ENCODE measurements at regions not wholly inside any gene's neighbourhood (a gene's known extent, or its start where the extent isn't known, plus 50 kb on each side); places are given as distances from the start of the nearest gene placed in this dataset.

GRCh38 chr10:43024524-43024923 is 52.3 kb upstream of the RET start:
- TF ChIP-seq, protein P1, sequence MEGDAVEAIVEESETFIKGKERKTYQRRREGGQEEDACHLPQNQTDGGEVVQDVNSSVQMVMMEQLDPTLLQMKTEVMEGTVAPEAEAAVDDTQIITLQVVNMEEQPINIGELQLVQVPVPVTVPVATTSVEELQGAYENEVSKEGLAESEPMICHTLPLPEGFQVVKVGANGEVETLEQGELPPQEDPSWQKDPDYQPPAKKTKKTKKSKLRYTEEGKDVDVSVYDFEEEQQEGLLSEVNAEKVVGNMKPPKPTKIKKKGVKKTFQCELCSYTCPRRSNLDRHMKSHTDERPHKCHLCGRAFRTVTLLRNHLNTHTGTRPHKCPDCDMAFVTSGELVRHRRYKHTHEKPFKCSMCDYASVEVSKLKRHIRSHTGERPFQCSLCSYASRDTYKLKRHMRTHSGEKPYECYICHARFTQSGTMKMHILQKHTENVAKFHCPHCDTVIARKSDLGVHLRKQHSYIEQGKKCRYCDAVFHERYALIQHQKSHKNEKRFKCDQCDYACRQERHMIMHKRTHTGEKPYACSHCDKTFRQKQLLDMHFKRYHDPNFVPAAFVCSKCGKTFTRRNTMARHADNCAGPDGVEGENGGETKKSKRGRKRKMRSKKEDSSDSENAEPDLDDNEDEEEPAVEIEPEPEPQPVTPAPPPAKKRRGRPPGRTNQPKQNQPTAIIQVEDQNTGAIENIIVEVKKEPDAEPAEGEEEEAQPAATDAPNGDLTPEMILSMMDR (conservative IDR thresholded peaks at IDR 0.05 in 1 of 2, IDR thresholded peaks at IDR 0.05 in 1 of 2; ENCODE audit: low read depth in 1 of 2, low read length in 2 of 2): no peak
- TF ChIP-seq EZH2 (IDR thresholded peaks at IDR 0.05; ENCODE audit: low read length, missing control alignments): no peak
- Histone ChIP-seq H2AFZ (ENCODE audit: low read length) (no peak overlapping the region), H3K4me2 (ENCODE audit: extremely low read depth, insufficient read depth, low read length) (no peak overlapping the region), H3K4me1 (ENCODE audit: control insufficient read depth, extremely low read depth, insufficient read depth, low read length) (no peaks in the 10 kb centered on the region), H3K27ac (ENCODE audit: insufficient read depth, low read length) (no peak overlapping the region), H3K9ac (ENCODE audit: insufficient read depth, low read length) (no peak overlapping the region), H4K20me1 (ENCODE audit: control insufficient read depth, extremely low read depth, insufficient read depth, low read length) (no peaks in the 10 kb centered on the region), H3K4me3 (replicated peaks in 1 of 4; ENCODE audit: control extremely low read depth in 1 of 4, insufficient read depth in 1 of 4, low read depth in 3 of 4, low read length in 4 of 4) (no peak overlapping the region), H3K27me3 (ENCODE audit: control insufficient read depth, insufficient read depth, low read length) (no peaks in the 10 kb centered on the region), H3K36me3 (ENCODE audit: control insufficient read depth, insufficient read depth, low read length) (no peaks in the 10 kb centered on the region), H3K9me3 (ENCODE audit: control insufficient read depth, insufficient read depth, low read depth, low read length) (no peaks in the 10 kb centered on the region), H3K79me2 (ENCODE audit: control insufficient read depth, insufficient read depth, low read length) (no peaks in the 10 kb centered on the region)
- no peak for DNase-seq (ENCODE audit: low read depth in 2 of 2)

GRCh38 chr10:43024942-43025700 is 51.7 kb upstream of the RET start:
- no peak overlapping the region for H2AFZ ChIP-seq (ENCODE audit: low read length)
- no peaks in the 10 kb centered on the region for H3K79me2 ChIP-seq (ENCODE audit: control insufficient read depth, insufficient read depth, low read length)
- no peaks in the 10 kb centered on the region for H3K36me3 ChIP-seq (ENCODE audit: control insufficient read depth, insufficient read depth, low read length)
- no peak overlapping the region for H3K9ac ChIP-seq (ENCODE audit: insufficient read depth, low read length)
- DNase-seq (ENCODE audit: low read depth in 2 of 2): no peak
- H3K4me1 ChIP-seq (ENCODE audit: control insufficient read depth, extremely low read depth, insufficient read depth, low read length): no peaks in the 10 kb centered on the region
- no peaks in the 10 kb centered on the region for H3K27me3 ChIP-seq (ENCODE audit: control insufficient read depth, insufficient read depth, low read length)
- no peak overlapping the region for H3K27ac ChIP-seq (ENCODE audit: insufficient read depth, low read length)
- no peak for TF ChIP-seq EZH2 (IDR thresholded peaks at IDR 0.05; ENCODE audit: low read length, missing control alignments)
- TF ChIP-seq, protein P1 (conservative IDR thresholded peaks at IDR 0.05 in 1 of 2, IDR thresholded peaks at IDR 0.05 in 1 of 2; ENCODE audit: low read depth in 1 of 2, low read length in 2 of 2): no peak
- H4K20me1 ChIP-seq (ENCODE audit: control insufficient read depth, extremely low read depth, insufficient read depth, low read length): no peaks in the 10 kb centered on the region
- no peaks in the 10 kb centered on the region for H3K9me3 ChIP-seq (ENCODE audit: control insufficient read depth, insufficient read depth, low read depth, low read length)
- no peak overlapping the region for H3K4me2 ChIP-seq (ENCODE audit: extremely low read depth, insufficient read depth, low read length)
- no peak overlapping the region for H3K4me3 ChIP-seq (replicated peaks in 1 of 4; ENCODE audit: control extremely low read depth in 1 of 4, insufficient read depth in 1 of 4, low read depth in 3 of 4, low read length in 4 of 4)

GRCh38 chr10:43026039-43026973 is 50.6 kb upstream of the RET start:
- TF ChIP-seq EZH2 (IDR thresholded peaks at IDR 0.05; ENCODE audit: low read length, missing control alignments): no peak
- TF ChIP-seq, protein P1 (conservative IDR thresholded peaks at IDR 0.05 in 1 of 2, IDR thresholded peaks at IDR 0.05 in 1 of 2; ENCODE audit: low read depth in 1 of 2, low read length in 2 of 2): no peak
- DNase-seq (ENCODE audit: low read depth in 2 of 2): no peak
- no peak overlapping the region for H2AFZ ChIP-seq (ENCODE audit: low read length)
- H3K9me3 ChIP-seq (ENCODE audit: control insufficient read depth, insufficient read depth, low read depth, low read length): no peaks in the 10 kb centered on the region
- no peaks in the 10 kb centered on the region for H3K4me1 ChIP-seq (ENCODE audit: control insufficient read depth, extremely low read depth, insufficient read depth, low read length)
- H4K20me1 ChIP-seq (ENCODE audit: control insufficient read depth, extremely low read depth, insufficient read depth, low read length): no peaks in the 10 kb centered on the region
- no peak overlapping the region for H3K27ac ChIP-seq (ENCODE audit: insufficient read depth, low read length)
- no peaks in the 10 kb centered on the region for H3K36me3 ChIP-seq (ENCODE audit: control insufficient read depth, insufficient read depth, low read length)
- no peak overlapping the region for H3K4me3 ChIP-seq (replicated peaks in 1 of 4; ENCODE audit: control extremely low read depth in 1 of 4, insufficient read depth in 1 of 4, low read depth in 3 of 4, low read length in 4 of 4)
- H3K4me2 ChIP-seq (ENCODE audit: extremely low read depth, insufficient read depth, low read length): no peak overlapping the region
- no peaks in the 10 kb centered on the region for H3K79me2 ChIP-seq (ENCODE audit: control insufficient read depth, insufficient read depth, low read length)
- no peaks in the 10 kb centered on the region for H3K27me3 ChIP-seq (ENCODE audit: control insufficient read depth, insufficient read depth, low read length)
- no peak overlapping the region for H3K9ac ChIP-seq (ENCODE audit: insufficient read depth, low read length)
